ENCODE measurements at regions not wholly inside any gene's neighbourhood (a gene's known extent, or its start where the extent isn't known, plus 50 kb on each side); places are given as distances from the start of the nearest gene placed in this dataset.

GRCh38 chr10:131849591-131850382 is 51.0 kb upstream of the PPP2R2D start:
- TF ChIP-seq, protein P1, sequence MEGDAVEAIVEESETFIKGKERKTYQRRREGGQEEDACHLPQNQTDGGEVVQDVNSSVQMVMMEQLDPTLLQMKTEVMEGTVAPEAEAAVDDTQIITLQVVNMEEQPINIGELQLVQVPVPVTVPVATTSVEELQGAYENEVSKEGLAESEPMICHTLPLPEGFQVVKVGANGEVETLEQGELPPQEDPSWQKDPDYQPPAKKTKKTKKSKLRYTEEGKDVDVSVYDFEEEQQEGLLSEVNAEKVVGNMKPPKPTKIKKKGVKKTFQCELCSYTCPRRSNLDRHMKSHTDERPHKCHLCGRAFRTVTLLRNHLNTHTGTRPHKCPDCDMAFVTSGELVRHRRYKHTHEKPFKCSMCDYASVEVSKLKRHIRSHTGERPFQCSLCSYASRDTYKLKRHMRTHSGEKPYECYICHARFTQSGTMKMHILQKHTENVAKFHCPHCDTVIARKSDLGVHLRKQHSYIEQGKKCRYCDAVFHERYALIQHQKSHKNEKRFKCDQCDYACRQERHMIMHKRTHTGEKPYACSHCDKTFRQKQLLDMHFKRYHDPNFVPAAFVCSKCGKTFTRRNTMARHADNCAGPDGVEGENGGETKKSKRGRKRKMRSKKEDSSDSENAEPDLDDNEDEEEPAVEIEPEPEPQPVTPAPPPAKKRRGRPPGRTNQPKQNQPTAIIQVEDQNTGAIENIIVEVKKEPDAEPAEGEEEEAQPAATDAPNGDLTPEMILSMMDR (conservative IDR thresholded peaks at IDR 0.05; ENCODE audit: low read depth, low read length) = no peak
- TF ChIP-seq EZH2 (IDR thresholded peaks at IDR 0.05; ENCODE audit: borderline replicate concordance, low read depth, low read length, poor library complexity, severe bottlenecking) = no peak
